Hematopoietic multipotent progenitor cell treated with erythropoietin and hydrocortisone succinate and interleukin-3 and kit ligand, for 8 days (in vitro differentiated cells): ENCODE measurements at regions not wholly inside any gene's neighbourhood (a gene's known extent, or its start where the extent isn't known, plus 50 kb on each side); places are given as distances from the start of the nearest gene placed in this dataset.

ENCODE experiments used
- DNase-seq: peaks from one replicate; pipeline ENCODE4 v3.0.0-alpha.2; 2015

- no peak for DNase-seq
These were observed 130.7 kb upstream of the KLF4 start for GRCh38 chr9:107620236-107620635.

DNA sequence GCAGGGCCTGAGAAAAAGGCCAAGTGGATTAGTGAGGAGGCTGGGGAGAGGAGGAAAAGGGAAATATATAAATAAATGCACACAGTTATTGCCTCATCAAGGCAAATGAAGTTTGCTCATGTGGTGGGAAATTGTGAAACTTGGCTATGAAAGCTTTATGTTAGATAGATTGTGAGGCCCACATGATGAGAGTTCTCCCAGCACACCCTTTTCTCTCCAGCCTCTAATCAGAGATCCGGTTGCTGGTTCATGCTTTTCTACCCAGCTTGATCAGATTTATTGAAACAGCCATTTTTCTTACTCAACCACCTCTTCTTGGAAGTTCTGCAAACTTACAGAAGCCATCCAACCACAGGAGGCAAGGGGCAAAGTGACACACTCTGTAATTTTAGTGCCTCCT is 125.8 kb upstream of the KLF4 start:
- DNase-seq = peak; percentile 38

GRCh38 chr9:107614765-107615164 is 125.2 kb upstream of the KLF4 start:
- DNase-seq = no peak

DNA sequence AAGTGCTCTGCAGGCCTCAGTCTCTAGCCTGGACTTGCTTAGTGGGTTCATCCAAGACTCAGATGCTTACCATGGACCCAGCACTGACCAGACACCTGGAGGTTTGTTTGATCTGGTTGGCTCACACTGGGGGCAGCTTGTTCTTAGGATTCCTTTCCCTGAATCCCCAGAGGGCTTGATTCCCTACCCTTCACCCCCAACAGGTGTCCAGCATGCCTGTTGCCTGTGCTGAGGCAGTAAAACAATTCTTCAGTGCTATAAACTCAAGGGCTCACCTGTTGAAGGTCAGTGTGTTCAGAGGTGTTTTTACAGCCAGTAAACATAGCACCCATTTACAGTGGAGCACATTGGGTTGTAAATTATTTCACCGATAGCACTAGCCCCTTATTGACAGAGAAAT is 123.8 kb upstream of the KLF4 start:
- DNase-seq = no peak

GRCh38 chr9:107612136-107612535 is 122.6 kb upstream of the KLF4 start:
- no peak for DNase-seq

- no peak for DNase-seq
These were observed 120.0 kb upstream of the KLF4 start for GRCh38 chr9:107609547-107609946.

DNA sequence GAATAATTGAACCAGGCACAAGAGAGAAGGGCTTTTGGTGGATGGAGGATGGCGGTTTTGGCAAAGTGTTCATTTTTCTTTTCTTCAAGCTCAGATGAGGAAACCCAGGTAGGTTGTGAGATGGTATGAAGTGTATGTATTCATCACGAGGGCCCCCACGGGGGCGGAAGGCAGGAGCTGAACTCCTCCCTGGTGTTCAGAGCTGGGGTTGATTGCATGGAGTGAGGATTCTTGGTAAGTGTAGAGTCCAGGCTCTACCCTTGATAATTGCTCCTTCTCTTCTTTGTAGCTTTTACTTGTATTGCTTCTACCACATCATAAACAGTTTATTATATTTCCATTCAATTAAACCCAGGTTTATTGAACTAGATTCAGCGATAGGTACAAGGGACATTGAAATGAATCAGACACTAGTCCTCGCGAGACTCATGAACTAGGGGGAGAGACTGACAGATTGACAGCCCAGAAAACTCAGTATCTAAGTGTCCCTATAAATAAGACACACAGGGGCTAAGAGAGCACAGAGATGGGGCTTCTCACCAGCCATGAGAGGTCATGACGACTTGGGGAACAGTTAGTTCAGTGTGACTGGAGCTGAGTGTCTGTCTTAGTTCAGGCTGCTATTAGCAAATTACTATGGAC is 116.7 kb upstream of the KLF4 start:
- no peak for DNase-seq

- peak; percentile 12 for DNase-seq
These were observed 115.5 kb upstream of the KLF4 start for GRCh38 chr9:107605041-107605440.

GRCh38 chr9:107603281-107603680 is 113.7 kb upstream of the KLF4 start:
- no peak for DNase-seq

DNA sequence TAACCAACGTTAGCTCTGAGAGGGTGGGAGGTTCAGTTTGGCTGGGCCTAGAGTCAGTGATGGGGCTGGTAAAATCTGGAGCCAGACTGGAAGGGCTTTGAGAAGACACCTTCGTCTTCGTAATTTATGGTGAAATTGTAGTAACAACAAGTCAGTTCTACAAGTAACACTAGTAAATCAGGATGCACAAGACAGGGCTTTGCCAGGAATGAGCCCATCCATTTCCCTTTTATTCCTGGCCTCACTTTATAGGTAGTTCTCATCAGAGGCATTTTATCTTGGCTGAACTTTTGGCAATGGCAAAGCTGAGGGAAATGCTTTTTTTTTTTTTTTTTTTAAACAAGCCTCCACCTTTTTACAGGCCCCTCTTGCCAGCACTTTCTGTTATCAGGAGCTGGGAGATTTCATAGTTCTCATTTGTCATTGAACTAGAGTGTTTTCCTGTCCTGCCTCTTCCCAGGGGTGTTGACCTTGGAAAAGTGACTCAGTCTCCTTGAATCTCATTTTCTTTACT is 110.5 kb upstream of the KLF4 start:
- DNase-seq = no peak

GRCh38 chr9:107597743-107598217 is 108.2 kb upstream of the KLF4 start:
- no peak for DNase-seq

DNA sequence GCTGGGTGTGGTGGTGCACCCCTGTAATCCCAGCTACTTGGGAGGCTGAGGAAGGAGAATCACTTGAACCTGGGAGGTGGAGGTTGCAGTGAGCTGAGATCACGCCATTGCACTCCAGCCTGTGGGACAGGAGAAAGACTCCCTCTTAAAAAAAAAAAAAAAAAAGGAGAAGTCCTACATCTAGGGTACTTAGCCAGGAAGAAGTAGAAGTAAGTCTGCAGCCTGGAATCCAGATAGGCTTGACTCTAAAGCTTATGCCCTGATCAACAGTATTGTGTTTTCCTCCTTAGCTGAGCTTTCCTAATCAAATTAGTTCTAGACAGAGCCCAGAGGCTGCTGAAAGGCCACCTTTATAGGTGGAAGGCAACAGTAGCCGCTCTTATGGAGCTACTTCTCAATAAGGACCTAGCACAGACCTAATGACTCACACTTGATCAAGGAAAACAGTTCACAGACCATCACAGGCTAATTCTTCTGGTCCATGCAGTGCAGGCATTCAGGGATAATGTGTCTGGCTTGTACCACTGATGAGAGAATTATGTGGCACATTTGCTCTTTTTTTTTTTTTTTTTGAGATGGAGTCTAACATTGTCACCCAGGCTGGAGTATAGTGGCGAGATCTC is 105.5 kb upstream of the KLF4 start:
- no peak for DNase-seq

DNA sequence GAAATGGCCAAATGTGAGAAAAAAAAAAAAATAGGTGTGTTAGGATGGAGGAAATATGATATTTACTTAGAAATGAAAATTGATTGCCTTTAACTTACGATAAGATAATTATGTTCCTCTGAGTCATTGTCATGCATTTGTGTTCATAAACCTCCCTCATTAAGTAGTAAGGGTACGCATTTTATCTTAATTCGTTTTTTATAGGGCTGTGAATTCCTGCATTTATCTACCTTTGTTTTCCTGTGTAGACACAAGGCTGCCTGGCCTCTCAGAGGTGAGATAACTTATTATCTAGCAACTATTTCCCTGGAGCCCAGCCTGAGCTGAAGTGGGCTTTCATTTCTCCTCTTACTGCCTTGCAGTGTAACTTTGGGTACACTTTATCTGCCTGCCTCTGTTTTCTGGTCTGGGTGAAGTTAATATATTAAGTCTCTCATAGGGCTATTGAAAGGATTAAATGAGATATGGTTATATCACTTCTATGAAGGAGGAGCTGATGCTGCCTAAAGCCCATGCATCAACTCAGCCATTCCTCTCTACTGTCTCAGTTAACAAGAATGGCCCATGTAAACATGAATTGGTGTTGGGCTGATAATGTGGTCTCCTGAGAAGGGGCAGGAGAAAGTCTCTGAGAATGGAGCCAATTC is 103.8 kb upstream of the KLF4 start:
- DNase-seq = no peak

GRCh38 chr9:107592424-107592823 is 102.9 kb upstream of the KLF4 start:
- DNase-seq = no peak

DNA sequence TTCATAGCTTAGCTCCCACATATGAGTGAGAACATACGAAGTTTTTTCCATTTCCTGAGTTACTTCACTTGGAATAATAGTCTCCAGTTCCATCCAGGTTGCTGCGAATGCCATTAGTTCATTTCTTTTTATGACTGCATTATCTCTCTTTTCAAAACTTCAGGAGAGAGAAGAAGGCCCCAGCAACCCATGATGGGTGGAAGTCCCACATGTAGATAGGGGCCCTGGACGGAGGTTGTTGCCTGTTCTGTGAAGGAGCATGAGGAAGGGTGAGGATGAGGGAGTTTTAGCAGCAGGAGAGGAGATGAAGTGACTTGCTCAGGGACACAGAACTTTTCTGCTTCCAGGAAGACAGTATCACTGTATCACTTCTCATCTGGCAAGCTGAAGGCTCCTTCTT is 102.2 kb upstream of the KLF4 start:
- DNase-seq = no peak

DNA sequence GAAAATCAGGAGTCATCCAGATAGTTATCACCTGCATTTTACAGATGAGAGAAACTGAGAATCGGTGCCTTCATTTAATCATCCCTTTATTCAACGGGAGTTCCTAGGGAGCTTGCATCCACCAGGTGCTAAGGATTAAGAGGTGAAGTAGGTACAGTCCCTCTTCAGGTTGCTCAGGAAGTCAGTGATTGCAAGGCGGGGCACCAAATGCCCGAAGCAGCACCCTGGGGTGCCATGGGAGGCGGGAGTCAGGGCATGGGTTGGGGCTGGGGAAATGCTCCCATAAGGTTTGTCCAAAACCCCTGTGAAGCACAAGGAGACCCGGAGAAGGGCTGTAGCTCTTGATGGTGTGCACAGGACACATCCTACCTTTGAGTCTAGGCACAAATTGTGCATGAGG is 98.8 kb upstream of the KLF4 start:
- no peak for DNase-seq

GRCh38 chr9:107587191-107587963 is 97.8 kb upstream of the KLF4 start:
- DNase-seq = no peak

GRCh38 chr9:107586493-107586892 is 96.9 kb upstream of the KLF4 start:
- no peak for DNase-seq

GRCh38 chr9:107585465-107585864 is 95.9 kb upstream of the KLF4 start:
- DNase-seq = no peak

DNA sequence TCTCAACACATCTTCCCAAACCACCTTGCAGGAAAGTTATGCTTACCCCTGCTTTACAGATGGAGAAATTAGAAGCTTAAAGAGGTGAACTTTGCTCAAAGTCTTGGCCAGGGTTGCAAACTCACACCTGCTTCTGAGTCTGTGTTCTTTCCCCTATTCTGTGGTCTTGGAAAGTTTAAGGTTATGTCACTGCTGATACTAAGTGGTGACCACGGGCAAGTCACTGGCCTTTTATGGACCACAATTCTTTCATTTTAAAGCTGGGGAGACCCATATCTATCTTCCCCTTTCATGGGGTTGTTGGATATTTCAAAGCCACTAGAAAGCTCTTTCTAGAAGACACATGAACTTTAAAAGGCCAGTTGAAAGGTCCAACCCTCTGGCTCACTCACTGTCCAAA is 95.4 kb upstream of the KLF4 start:
- DNase-seq = no peak

DNA sequence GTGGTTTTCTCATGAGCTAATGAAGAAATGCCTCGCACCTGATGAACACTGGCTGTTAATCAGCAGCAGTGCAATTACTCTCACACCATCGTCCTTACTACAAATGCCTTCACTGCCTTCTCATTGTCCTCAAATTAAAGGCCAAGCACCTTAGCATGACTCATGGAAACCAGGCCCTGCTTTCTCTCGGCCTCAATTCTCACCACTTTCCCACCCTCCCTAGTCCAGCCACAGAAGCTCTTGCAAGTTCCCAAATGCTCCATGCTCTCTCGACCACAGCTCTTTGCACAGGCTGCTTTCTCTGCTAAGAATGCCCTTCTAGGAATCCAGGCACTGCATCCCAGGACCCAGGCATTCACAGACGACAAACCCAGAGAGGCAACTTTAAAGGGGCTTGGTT is 94.6 kb upstream of the KLF4 start:
- no peak for DNase-seq

- no peak for DNase-seq
These were observed 87.7 kb upstream of the KLF4 start for GRCh38 chr9:107577140-107577776.

DNA sequence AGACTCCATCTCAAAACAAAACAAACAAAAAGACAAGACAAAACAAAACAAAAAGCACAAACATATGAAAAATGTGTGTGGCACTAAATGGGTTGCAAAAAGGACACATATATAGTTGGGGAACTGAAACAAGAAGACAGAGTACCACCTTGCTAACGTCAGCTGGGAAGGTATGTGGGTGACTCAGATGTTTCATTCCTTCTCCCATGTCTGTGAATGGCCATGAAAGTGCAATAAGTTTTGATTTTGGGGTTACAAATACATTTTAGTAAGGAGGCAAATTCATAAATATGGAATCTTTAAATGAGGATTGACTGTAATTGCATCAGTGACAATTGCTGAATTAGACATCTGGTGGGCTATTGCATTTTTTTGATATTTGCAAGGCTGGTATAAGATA is 81.6 kb upstream of the KLF4 start:
- DNase-seq = no peak
